GM18502 (cell line): ENCODE measurements at regions not wholly inside any gene's neighbourhood (a gene's known extent, or its start where the extent isn't known, plus 50 kb on each side); places are given as distances from the start of the nearest gene placed in this dataset.

ENCODE experiments used
- ATAC-seq: cut with Tn5 transposase; IDR thresholded peaks from one replicate; pipeline ENCODE4 v1.9.1; 2021; ENCODE audit warnings: mild to moderate bottlenecking; ENCODE audit not compliant: unreplicated experiment, poor library complexity

- no peak for ATAC-seq
These were observed 1613.8 kb upstream of the IGFBP7 start for GRCh38 chr4:58723954-58724353.

- no peak for ATAC-seq
These were observed 1600.9 kb upstream of the IGFBP7 start for GRCh38 chr4:58711039-58711438.

- ATAC-seq = no peak
These were observed 1578.4 kb upstream of the IGFBP7 start for GRCh38 chr4:58688568-58688967.

- no peak for ATAC-seq
These were observed 1569.7 kb upstream of the IGFBP7 start for GRCh38 chr4:58679886-58680285.

GRCh38 chr4:58679051-58679450 is 1568.9 kb upstream of the IGFBP7 start:
- ATAC-seq = no peak

GRCh38 chr4:58669783-58670182 is 1559.6 kb upstream of the IGFBP7 start:
- ATAC-seq = no peak

- ATAC-seq = no peak
These were observed 1555.5 kb upstream of the IGFBP7 start for GRCh38 chr4:58665649-58666048.

GRCh38 chr4:58658701-58659100 is 1548.5 kb upstream of the IGFBP7 start:
- ATAC-seq = no peak

- ATAC-seq = no peak
These were observed 1543.1 kb upstream of the IGFBP7 start for GRCh38 chr4:58653251-58653650.

- ATAC-seq = no peak
These were observed 1539.0 kb upstream of the IGFBP7 start for GRCh38 chr4:58649226-58649625.

- no peak for ATAC-seq
These were observed 1535.9 kb upstream of the IGFBP7 start for GRCh38 chr4:58646126-58646525.

GRCh38 chr4:58644549-58644948 is 1534.4 kb upstream of the IGFBP7 start:
- ATAC-seq = no peak

- no peak for ATAC-seq
These were observed 1526.2 kb upstream of the IGFBP7 start for GRCh38 chr4:58636381-58636780.

GRCh38 chr4:58617226-58617625 is 1507.0 kb upstream of the IGFBP7 start:
- no peak for ATAC-seq

- no peak for ATAC-seq
These were observed 1500.8 kb upstream of the IGFBP7 start for GRCh38 chr4:58611012-58611411.

GRCh38 chr4:58606303-58606702 is 1496.1 kb upstream of the IGFBP7 start:
- ATAC-seq = no peak

- ATAC-seq = no peak
These were observed 1493.8 kb upstream of the IGFBP7 start for GRCh38 chr4:58603951-58604350.

- no peak for ATAC-seq
These were observed 1492.7 kb upstream of the IGFBP7 start for GRCh38 chr4:58602731-58603359.

- no peak for ATAC-seq
These were observed 1491.8 kb upstream of the IGFBP7 start for GRCh38 chr4:58602022-58602421.

- no peak for ATAC-seq
These were observed 1490.1 kb upstream of the IGFBP7 start for GRCh38 chr4:58600290-58600689.

GRCh38 chr4:58590722-58591121 is 1480.5 kb upstream of the IGFBP7 start:
- no peak for ATAC-seq

GRCh38 chr4:58587856-58588255 is 1477.7 kb upstream of the IGFBP7 start:
- no peak for ATAC-seq

- ATAC-seq = no peak
These were observed 1456.1 kb upstream of the IGFBP7 start for GRCh38 chr4:58566260-58566659.
